Keratinocyte (primary cell): ENCODE measurements at regions not wholly inside any gene's neighbourhood (a gene's known extent, or its start where the extent isn't known, plus 50 kb on each side); places are given as distances from the start of the nearest gene placed in this dataset.

Source experiments
- DNase-seq: peaks from one replicate; pipeline ENCODE4 v3.0.0-alpha.2; 2011; ENCODE audit warnings: low read depth, missing footprints, low spot score
- FAIRE-seq: peaks from 2 replicates; lab custom pipeline; 2011; peaks lifted over from hg19 to GRCh38; lab: Jason Lieb, UNC
- H2AFZ ChIP-seq: 2 replicates; pipeline ENCODE4 v1.6.0; 2012; ENCODE audit warnings: low read length, control low read depth, inconsistent platforms; ENCODE audit not compliant: control insufficient read depth
- H3K27ac ChIP-seq: 2 replicates; pipeline ENCODE4 v1.5.1; 2011; ENCODE audit warnings: low read length; ENCODE audit not compliant: control insufficient read depth, insufficient read depth
- H3K27me3 ChIP-seq: 3 replicates; pipeline ENCODE4 v1.6.0; 2011; ENCODE audit warnings: low read length; ENCODE audit not compliant: control insufficient read depth, insufficient read depth; ENCODE audit errors: extremely low read depth
- H3K36me3 ChIP-seq, 2 experiments: 2 replicates in 1 of 2; 3 replicates in 1 of 2; pipeline ENCODE4 v1.5.1; 2011; ENCODE audit warnings: low read length in 2 of 2, mild to moderate bottlenecking in 1 of 2; ENCODE audit not compliant: control insufficient read depth in 2 of 2, insufficient read depth in 2 of 2; ENCODE audit errors: extremely low read depth in 1 of 2
- H3K4me1 ChIP-seq: 3 replicates; pipeline ENCODE4 v1.5.1; 2011; ENCODE audit warnings: low read length; ENCODE audit not compliant: control insufficient read depth, insufficient read depth; ENCODE audit errors: extremely low read depth
- H3K4me2 ChIP-seq: 3 replicates; pipeline ENCODE4 v1.6.0; 2011; ENCODE audit warnings: low read depth, low read length; ENCODE audit not compliant: control insufficient read depth, insufficient read depth; ENCODE audit errors: extremely low read depth
- H3K4me3 ChIP-seq, 3 experiments: fragments of 200-600 bp in 1 of 3; sonication (generic) in 1 of 3; 2 replicates in 2 of 3; 3 replicates in 1 of 3; pipeline ENCODE4 v1.5.1; 2011 to 2016; ENCODE audit warnings: low read length in 3 of 3, mild to moderate bottlenecking in 3 of 3, control low read depth in 2 of 3, inconsistent platforms in 1 of 3, low read depth in 1 of 3, mixed read lengths in 1 of 3, mixed run types in 1 of 3, moderate library complexity in 1 of 3; ENCODE audit not compliant: control insufficient read depth in 2 of 3, insufficient read depth in 2 of 3; ENCODE audit errors: extremely low read depth in 1 of 3
- H3K79me2 ChIP-seq: 2 replicates; pipeline ENCODE4 v1.6.0; 2012; ENCODE audit warnings: low read length; ENCODE audit not compliant: control insufficient read depth, insufficient read depth
- H3K9ac ChIP-seq: 3 replicates; pipeline ENCODE4 v1.6.0; 2011; ENCODE audit warnings: low read length; ENCODE audit not compliant: control insufficient read depth, insufficient read depth; ENCODE audit errors: extremely low read depth
- H3K9me1 ChIP-seq: 3 replicates; pipeline ENCODE4 v1.6.0; 2011; ENCODE audit warnings: low read length; ENCODE audit not compliant: control insufficient read depth, insufficient read depth; ENCODE audit errors: extremely low read depth
- H3K9me3 ChIP-seq: 2 replicates; pipeline ENCODE4 v1.5.1; 2012; ENCODE audit warnings: low read depth, low read length; ENCODE audit not compliant: control insufficient read depth
- H4K20me1 ChIP-seq: 3 replicates; pipeline ENCODE4 v1.6.0; 2011; ENCODE audit warnings: low read length; ENCODE audit not compliant: control insufficient read depth, insufficient read depth; ENCODE audit errors: extremely low read depth
- EZH2 ChIP-seq: IDR thresholded peaks from one replicate; pipeline ENCODE4 v1.6.1; 2012; ENCODE audit warnings: inconsistent platforms, mild to moderate bottlenecking, low read length, moderate library complexity
- dilution Hi-C: fragments of 300-500 bp; cut with MboI; formaldehyde crosslinking; loops from one replicate; pipeline ENCODE4 v1.7.0; 2020; ENCODE audit warnings: low sequenced_read_pairs; ENCODE audit not compliant: extremely low pct_ligation_motif_present
- TF ChIP-seq, protein P1 (sequence below), 3 experiments: IDR thresholded peaks in 1 of 3; conservative IDR thresholded peaks in 1 of 3; optimal IDR thresholded peaks in 1 of 3; 2 replicates in 2 of 3; 3 replicates in 1 of 3; pipeline versions ENCODE3 to v1.5.1; 2011; ENCODE audit warnings: low read length in 3 of 3, mild to moderate bottlenecking in 3 of 3, moderate library complexity in 2 of 3, control low read depth in 1 of 3, inconsistent platforms in 1 of 3; ENCODE audit not compliant: insufficient read depth in 2 of 3; ENCODE audit errors: extremely low read depth in 1 of 3

GRCh38 chr12:41846718-41847117 lies 298.0 kb downstream of the GXYLT1 start:
- TF ChIP-seq EZH2 = no peak
- TF ChIP-seq, protein P1, sequence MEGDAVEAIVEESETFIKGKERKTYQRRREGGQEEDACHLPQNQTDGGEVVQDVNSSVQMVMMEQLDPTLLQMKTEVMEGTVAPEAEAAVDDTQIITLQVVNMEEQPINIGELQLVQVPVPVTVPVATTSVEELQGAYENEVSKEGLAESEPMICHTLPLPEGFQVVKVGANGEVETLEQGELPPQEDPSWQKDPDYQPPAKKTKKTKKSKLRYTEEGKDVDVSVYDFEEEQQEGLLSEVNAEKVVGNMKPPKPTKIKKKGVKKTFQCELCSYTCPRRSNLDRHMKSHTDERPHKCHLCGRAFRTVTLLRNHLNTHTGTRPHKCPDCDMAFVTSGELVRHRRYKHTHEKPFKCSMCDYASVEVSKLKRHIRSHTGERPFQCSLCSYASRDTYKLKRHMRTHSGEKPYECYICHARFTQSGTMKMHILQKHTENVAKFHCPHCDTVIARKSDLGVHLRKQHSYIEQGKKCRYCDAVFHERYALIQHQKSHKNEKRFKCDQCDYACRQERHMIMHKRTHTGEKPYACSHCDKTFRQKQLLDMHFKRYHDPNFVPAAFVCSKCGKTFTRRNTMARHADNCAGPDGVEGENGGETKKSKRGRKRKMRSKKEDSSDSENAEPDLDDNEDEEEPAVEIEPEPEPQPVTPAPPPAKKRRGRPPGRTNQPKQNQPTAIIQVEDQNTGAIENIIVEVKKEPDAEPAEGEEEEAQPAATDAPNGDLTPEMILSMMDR (optimal IDR thresholded peaks at IDR 0.05 in 1 of 3, IDR thresholded peaks at IDR 0.05 in 1 of 3, conservative IDR thresholded peaks at IDR 0.05 in 1 of 3; ENCODE audit: extremely low read depth in 1 of 3, insufficient read depth in 2 of 3, low read length in 3 of 3) = no peak
- Histone ChIP-seq H3K9me3 (no peaks in the 10 kb centered on the region), H3K27ac (no peak overlapping the region), H4K20me1 (no peaks in the 10 kb centered on the region), H3K27me3 (no peaks in the 10 kb centered on the region), H3K79me2 (no peaks in the 10 kb centered on the region), H3K4me2 (no peak overlapping the region), H3K4me1 (no peaks in the 10 kb centered on the region), H3K36me3 (no peaks in the 10 kb centered on the region), H3K9ac (no peak overlapping the region), H3K9me1 (no peaks in the 10 kb centered on the region), H3K4me3 (no peak overlapping the region), H2AFZ (no peak overlapping the region)
- DNase-seq (no peak), FAIRE-seq (no peak)
- dilution Hi-C loops = no loop called here

- H3K36me3 ChIP-seq = no peaks in the 10 kb centered on the region
- H3K4me3 ChIP-seq = no peak overlapping the region
- TF ChIP-seq EZH2 = no peak
- TF ChIP-seq, protein P1 (optimal IDR thresholded peaks at IDR 0.05 in 1 of 3, IDR thresholded peaks at IDR 0.05 in 1 of 3, conservative IDR thresholded peaks at IDR 0.05 in 1 of 3; ENCODE audit: extremely low read depth in 1 of 3, insufficient read depth in 2 of 3, low read length in 3 of 3) = no peak
- H3K4me1 ChIP-seq = no peaks in the 10 kb centered on the region
- no peaks in the 10 kb centered on the region for H3K9me3 ChIP-seq
- H3K4me2 ChIP-seq = no peak overlapping the region
- DNase-seq = no peak
- H3K79me2 ChIP-seq = no peaks in the 10 kb centered on the region
- no peak overlapping the region for H3K27ac ChIP-seq
- no peak overlapping the region for H3K9ac ChIP-seq
- no peaks in the 10 kb centered on the region for H3K27me3 ChIP-seq
- no peak for FAIRE-seq
- H4K20me1 ChIP-seq = no peaks in the 10 kb centered on the region
- no peak overlapping the region for H2AFZ ChIP-seq
- dilution Hi-C loops = no loop called here
- no peaks in the 10 kb centered on the region for H3K9me1 ChIP-seq
Measured at GRCh38 chr12:41836416-41836815, 308.3 kb downstream of the GXYLT1 start.
